ENCODE measurements at regions not wholly inside any gene's neighbourhood (a gene's known extent, or its start where the extent isn't known, plus 50 kb on each side); places are given as distances from the start of the nearest gene placed in this dataset.

DNA sequence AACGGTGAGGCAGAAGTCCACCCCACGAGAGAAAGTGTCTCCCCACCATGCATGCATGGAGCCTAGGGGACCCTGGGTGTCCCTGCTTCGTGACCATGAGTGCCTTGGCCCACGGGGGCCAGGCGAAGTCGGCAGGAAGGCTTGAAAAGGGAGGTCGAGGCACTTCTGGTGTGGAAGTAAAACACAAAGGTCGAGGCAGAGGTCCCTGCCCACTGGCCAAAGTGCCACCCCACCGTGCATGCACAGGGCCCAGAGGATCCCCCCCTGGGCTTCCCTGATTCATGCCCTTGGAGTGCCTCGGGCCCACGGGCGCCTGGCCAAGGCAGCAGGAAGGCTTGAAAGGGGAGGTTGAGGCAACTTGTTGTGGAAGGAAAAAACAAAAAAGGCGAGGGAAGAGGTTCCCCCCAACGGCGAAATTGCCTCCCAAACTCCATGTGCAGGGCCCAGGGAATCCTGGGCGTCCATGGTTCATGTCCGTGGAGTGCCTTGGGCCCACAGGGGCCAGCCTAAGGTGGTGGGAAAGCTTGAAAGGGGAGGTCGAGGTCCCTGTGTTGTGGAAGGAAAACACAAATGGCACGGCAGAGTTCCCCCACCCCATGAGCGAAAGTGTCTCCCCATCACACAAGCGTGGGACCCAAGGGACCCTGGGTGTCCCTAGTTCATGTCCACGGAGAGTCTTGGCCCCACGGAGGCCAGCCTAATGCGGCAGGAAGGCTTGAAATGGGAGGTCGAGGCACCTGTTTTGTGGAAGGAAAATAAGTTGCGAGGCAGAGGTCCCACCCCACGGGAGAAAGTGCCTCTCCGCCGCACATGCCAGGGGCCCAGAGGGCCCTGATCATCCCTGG lies 372.1 kb downstream of the ALG10 start:
- no peaks in the 10 kb centered on the region for H3K27me3 ChIP-seq (ENCODE audit: control insufficient read depth in 3 of 3, insufficient read depth in 3 of 3, low read length in 3 of 3)
- 60 to 65% (median 60%) methylated on average over 29 of the region's 29 CpGs for WGBS, 3 donors
- no peak overlapping the region for H3K27ac ChIP-seq (ENCODE audit: low read depth in 1 of 3, low read length in 2 of 3)
- peaks cover 9 to 100% of the 10 kb centered on the region in 2 donors for H3K9me3 ChIP-seq (ENCODE audit: control insufficient read depth in 2 of 2, insufficient read depth in 1 of 2, low read depth in 1 of 2, low read length in 1 of 2)
- DNase-seq = no peak
- FAIRE-seq = no peak
- no peaks in the 10 kb centered on the region for H3K4me1 ChIP-seq (ENCODE audit: control insufficient read depth in 3 of 3, insufficient read depth in 2 of 3, low read depth in 1 of 3, low read length in 2 of 3)
- no peak overlapping the region for H3K4me3 ChIP-seq (ENCODE audit: low read depth in 1 of 3, low read length in 3 of 3)
- H3K36me3 ChIP-seq (ENCODE audit: control insufficient read depth in 3 of 3, insufficient read depth in 2 of 3, low read depth in 1 of 3, low read length in 3 of 3) = no peaks in the 10 kb centered on the region

DNA sequence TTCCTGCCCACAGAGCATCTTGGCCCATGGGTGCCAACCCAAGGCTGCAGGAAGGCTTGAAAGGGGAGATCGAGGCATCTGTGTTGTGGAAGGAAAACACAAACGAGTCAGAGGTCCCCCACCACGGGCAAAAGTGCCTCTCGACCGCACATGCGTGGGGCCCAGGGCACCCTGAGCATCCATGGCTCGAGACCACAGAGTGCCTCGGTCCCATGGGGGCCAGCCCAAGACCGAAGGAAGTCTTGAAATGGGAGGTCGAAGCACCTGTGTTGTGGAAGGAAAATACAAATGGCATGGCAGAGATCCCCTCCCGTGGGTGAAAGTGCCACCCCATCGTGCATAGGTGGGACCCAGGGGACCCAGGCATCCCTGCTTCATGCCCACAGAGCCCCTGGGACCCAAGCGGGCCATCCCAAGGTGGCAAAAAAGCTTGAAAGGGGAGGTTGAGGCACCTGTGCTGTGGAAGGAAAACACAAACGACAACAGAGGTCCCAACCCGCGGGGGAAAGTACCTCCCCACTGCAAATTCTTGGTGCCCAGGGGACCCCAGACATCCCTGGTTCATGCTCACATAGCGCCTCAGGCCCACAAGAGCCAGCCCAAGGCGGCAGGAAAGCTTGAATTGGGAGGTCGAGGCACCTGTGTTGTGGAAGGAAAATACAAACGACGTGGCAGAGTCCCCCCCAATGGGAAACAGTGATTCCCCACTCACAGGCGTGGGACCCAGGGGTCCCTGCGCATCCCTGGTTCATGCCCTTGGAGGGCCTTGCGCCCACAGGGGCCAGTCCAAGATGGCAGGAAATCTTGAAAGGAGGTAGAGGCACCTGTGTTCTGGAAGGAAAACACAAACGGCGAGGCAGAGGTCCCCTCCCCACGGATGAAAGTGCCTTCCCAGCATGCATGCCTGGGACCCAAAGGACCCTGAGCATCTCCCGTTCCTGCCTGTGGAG lies 373.0 kb downstream of the ALG10 start:
- Histone ChIP-seq H3K36me3 (ENCODE audit: control insufficient read depth in 3 of 3, insufficient read depth in 2 of 3, low read depth in 1 of 3, low read length in 3 of 3) (no peaks in the 10 kb centered on the region), H3K4me3 (ENCODE audit: low read depth in 1 of 3, low read length in 3 of 3) (no peak overlapping the region), H3K9me3 (ENCODE audit: control insufficient read depth in 2 of 2, insufficient read depth in 1 of 2, low read depth in 1 of 2, low read length in 1 of 2) (peaks cover 6 to 100% of the 10 kb centered on the region in 2 donors), H3K27ac (ENCODE audit: low read depth in 1 of 3, low read length in 2 of 3) (no peak overlapping the region), H3K4me1 (ENCODE audit: control insufficient read depth in 3 of 3, insufficient read depth in 2 of 3, low read depth in 1 of 3, low read length in 2 of 3) (no peaks in the 10 kb centered on the region), H3K27me3 (ENCODE audit: control insufficient read depth in 3 of 3, insufficient read depth in 3 of 3, low read length in 3 of 3) (no peaks in the 10 kb centered on the region)
- DNase-seq = no peak
- no peak for FAIRE-seq
- 64 to 70% (median 67%) methylated on average over 28 of the region's 28 CpGs for whole genome bisulfite sequencing, 3 donors

DNA sequence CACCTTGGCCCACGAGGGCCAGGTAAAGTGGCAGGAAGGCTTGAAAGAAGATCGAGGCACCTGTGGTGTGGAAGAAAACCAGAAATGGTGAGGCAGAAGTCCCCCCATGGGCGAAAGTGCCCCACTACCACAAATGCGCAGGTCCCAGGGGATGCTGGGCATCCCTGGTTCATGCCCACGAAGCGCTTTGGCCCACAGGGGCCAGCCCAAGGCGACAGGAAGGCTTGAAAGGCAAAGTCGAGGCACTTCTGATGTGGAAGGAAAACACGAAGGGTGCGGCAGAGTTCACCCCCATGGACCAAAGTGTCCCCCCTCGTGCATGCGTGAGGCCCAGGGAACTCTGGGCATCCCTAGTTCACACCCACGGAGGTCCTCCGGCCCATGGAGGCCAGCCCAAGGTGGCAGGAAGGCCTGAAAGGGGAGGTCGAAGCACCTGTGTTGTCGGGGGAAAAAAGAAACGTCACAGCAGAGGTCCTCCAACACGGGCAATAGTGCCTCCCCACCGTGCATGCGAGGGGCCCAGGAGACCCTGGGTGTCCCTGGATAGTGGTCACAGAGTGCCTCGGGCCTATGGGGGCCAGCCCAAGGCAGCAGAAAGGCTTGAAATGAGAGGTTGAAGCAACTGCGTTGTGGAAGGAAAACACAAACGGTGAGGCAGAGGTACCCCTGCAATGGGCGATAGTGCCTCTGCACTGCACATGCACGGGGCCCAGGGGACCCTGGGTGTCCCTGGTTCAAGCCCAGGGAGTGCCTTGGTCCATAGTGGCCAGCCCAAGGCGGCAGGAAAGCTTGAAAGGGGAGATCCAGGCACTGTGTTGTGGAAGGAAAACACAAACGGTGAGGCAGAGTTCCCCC lies 373.9 kb downstream of the ALG10 start:
- no peak for FAIRE-seq
- 59 to 64% (median 61%) methylated on average over 27 of the region's 27 CpGs for WGBS, 3 donors

DNA sequence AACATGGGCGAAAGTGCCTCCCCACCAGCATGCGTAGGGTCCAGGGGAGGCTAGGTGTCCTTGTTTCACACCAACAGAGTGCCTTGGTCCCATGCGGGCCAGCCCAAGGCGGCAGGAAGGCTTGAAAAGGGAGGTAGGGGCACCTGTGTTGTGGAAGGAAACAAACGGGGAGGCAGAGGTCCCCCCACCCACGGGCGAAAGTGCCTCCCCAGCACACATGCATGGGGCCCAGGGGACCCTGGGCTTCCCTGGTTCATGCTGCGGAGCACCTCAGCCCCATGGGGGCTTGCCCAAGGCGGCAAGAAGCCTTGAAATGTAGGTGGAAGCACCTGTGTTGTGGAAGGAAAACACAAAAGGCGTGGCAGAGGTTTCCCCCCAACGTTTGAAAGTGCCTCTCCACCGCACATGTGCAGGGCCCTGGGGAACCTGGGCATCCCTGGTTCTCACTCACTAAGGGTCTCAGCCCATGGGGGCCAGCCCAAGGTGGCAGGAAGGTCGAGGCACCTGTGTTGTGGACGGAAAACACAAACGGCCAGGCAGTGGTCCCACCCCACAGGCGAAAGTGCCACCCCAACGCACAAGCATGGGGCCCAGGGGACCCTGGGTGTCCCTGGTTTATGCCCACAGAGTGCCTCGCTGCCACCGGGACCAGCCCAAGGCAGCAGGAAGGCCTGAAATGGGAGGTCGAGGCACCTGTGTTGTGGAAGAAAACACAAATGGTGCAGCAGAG lies 374.7 kb downstream of the ALG10 start:
- no peaks in the 10 kb centered on the region for H3K36me3 ChIP-seq (ENCODE audit: control insufficient read depth in 3 of 3, insufficient read depth in 2 of 3, low read depth in 1 of 3, low read length in 3 of 3)
- DNase-seq (no peak), FAIRE-seq (no peak)
- peaks cover 7 to 100% of the 10 kb centered on the region in 2 donors for H3K9me3 ChIP-seq (ENCODE audit: control insufficient read depth in 2 of 2, insufficient read depth in 1 of 2, low read depth in 1 of 2, low read length in 1 of 2)
- H3K4me1 ChIP-seq (ENCODE audit: control insufficient read depth in 3 of 3, insufficient read depth in 2 of 3, low read depth in 1 of 3, low read length in 2 of 3) = no peaks in the 10 kb centered on the region
- no peaks in the 10 kb centered on the region for H3K27me3 ChIP-seq (ENCODE audit: control insufficient read depth in 3 of 3, insufficient read depth in 3 of 3, low read length in 3 of 3)
- no peak overlapping the region for H3K27ac ChIP-seq (ENCODE audit: low read depth in 1 of 3, low read length in 2 of 3)
- no peak overlapping the region for H3K4me3 ChIP-seq (ENCODE audit: low read depth in 1 of 3, low read length in 3 of 3)
- 66 to 70% (median 67%) methylated on average over 19 to 20 of the region's 20 CpGs for WGBS, 3 donors

More for the DNA sequence above, 373.9 kb downstream of the ALG10 start:
- Histone ChIP-seq H3K27me3 (ENCODE audit: control insufficient read depth in 3 of 3, insufficient read depth in 3 of 3, low read length in 3 of 3) (no peaks in the 10 kb centered on the region), H3K4me3 (ENCODE audit: low read depth in 1 of 3, low read length in 3 of 3) (no peak overlapping the region), H3K4me1 (ENCODE audit: control insufficient read depth in 3 of 3, insufficient read depth in 2 of 3, low read depth in 1 of 3, low read length in 2 of 3) (no peaks in the 10 kb centered on the region), H3K27ac (ENCODE audit: low read depth in 1 of 3, low read length in 2 of 3) (no peak overlapping the region), H3K9me3 (ENCODE audit: control insufficient read depth in 2 of 2, insufficient read depth in 1 of 2, low read depth in 1 of 2, low read length in 1 of 2) (peaks cover 6 to 100% of the 10 kb centered on the region in 2 donors), H3K36me3 (ENCODE audit: control insufficient read depth in 3 of 3, insufficient read depth in 2 of 3, low read depth in 1 of 3, low read length in 3 of 3) (no peaks in the 10 kb centered on the region)
- no peak for DNase-seq

DNA sequence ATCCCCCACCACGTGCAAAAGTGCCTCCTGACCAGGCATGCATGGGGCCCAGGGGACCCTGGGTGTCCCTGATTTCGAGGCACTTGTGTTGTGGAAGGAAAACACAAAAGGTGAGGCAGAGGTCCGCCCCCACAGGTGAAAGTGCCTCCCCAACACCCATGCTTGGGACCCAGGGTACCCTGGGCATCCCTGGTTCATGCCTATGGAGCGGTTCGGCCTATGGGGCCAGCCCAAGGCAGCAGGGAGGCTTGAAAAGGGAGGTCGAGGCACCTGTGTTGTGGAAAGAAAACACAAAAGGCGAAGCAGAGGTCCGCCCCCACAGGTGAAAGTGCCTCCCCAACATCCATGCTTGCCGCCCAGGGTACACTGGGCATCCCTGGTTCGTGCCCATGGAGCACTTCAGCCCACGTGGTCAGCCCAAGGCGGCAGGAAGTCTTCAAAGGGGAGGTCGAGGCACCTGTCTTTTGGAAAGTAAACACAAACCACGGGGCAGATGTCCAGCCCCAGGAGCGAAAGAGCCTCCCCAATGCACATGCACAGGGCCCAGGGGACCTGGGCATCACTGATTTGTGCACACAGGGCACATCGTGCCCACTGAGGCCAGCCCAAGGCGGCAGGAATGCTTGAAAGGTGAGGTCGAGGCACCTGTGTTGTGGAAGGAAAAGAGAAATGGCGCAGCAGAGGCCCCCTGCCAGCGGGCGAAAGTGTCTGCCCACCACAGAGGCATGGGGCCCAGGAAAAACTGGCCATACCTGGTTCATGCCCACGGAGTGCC lies 375.5 kb downstream of the ALG10 start:
- 67 to 69% (median 69%) methylated on average over 22 of the region's 22 CpGs for whole genome bisulfite sequencing, 3 donors
- FAIRE-seq = no peak
- H3K4me1 ChIP-seq (ENCODE audit: control insufficient read depth in 3 of 3, insufficient read depth in 2 of 3, low read depth in 1 of 3, low read length in 2 of 3) = no peaks in the 10 kb centered on the region
- H3K9me3 ChIP-seq (ENCODE audit: control insufficient read depth in 2 of 2, insufficient read depth in 1 of 2, low read depth in 1 of 2, low read length in 1 of 2) = peaks cover 7 to 100% of the 10 kb centered on the region in 2 donors
- no peaks in the 10 kb centered on the region for H3K36me3 ChIP-seq (ENCODE audit: control insufficient read depth in 3 of 3, insufficient read depth in 2 of 3, low read depth in 1 of 3, low read length in 3 of 3)
- DNase-seq = no peak
- H3K27me3 ChIP-seq (ENCODE audit: control insufficient read depth in 3 of 3, insufficient read depth in 3 of 3, low read length in 3 of 3) = no peaks in the 10 kb centered on the region
- no peak overlapping the region for H3K4me3 ChIP-seq (ENCODE audit: low read depth in 1 of 3, low read length in 3 of 3)
- H3K27ac ChIP-seq (ENCODE audit: low read depth in 1 of 3, low read length in 2 of 3) = no peak overlapping the region

DNA sequence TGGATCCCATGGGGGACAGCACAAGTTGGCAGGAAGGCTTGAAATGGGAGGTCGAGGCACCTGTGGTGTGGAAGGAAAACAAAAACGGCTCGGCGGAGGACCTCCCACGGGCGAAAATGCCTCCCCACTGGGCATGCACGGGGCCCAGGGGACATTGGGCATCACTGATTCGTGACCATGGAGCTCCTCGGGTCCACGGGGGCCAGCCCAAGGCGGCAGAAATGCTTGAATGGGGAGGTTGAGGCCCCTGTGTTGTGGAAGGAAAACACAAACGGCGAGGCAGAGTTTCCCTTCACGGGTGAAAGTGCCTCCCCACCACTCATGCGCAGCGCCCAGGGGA lies 376.0 kb downstream of the ALG10 start:
- no peaks in the 10 kb centered on the region for H3K27me3 ChIP-seq (ENCODE audit: control insufficient read depth in 3 of 3, insufficient read depth in 3 of 3, low read length in 3 of 3)

More for the DNA sequence above, 376.0 kb downstream of the ALG10 start:
- no peak overlapping the region for H3K27ac ChIP-seq (ENCODE audit: low read depth in 1 of 3, low read length in 2 of 3)
- WGBS, 3 donors = 60 to 65% (median 61%) methylated on average over 16 of the region's 16 CpGs
- no peaks in the 10 kb centered on the region for H3K36me3 ChIP-seq (ENCODE audit: control insufficient read depth in 3 of 3, insufficient read depth in 2 of 3, low read depth in 1 of 3, low read length in 3 of 3)
- H3K4me3 ChIP-seq (ENCODE audit: low read depth in 1 of 3, low read length in 3 of 3) = no peak overlapping the region
- no peak for FAIRE-seq
- no peak for DNase-seq
- no peaks in the 10 kb centered on the region for H3K4me1 ChIP-seq (ENCODE audit: control insufficient read depth in 3 of 3, insufficient read depth in 2 of 3, low read depth in 1 of 3, low read length in 2 of 3)
- H3K9me3 ChIP-seq (ENCODE audit: control insufficient read depth in 2 of 2, insufficient read depth in 1 of 2, low read depth in 1 of 2, low read length in 1 of 2) = peaks cover 4 to 100% of the 10 kb centered on the region in 2 donors
